Activated CD8-positive, alpha-beta memory T cell treated with anti-CD3 and anti-CD28 coated beads for 1 hour (primary cell): ENCODE measurements at regions not wholly inside any gene's neighbourhood (a gene's known extent, or its start where the extent isn't known, plus 50 kb on each side); places are given as distances from the start of the nearest gene placed in this dataset.

Experiments used
- DNase-seq, 2 donors: peaks; one replicate each; pipeline ENCODE4 v3.0.0-alpha.2; 2020; ENCODE audit warnings: low read depth in 1 of 2; ENCODE audit errors: extremely low read depth in 1 of 2

DNA sequence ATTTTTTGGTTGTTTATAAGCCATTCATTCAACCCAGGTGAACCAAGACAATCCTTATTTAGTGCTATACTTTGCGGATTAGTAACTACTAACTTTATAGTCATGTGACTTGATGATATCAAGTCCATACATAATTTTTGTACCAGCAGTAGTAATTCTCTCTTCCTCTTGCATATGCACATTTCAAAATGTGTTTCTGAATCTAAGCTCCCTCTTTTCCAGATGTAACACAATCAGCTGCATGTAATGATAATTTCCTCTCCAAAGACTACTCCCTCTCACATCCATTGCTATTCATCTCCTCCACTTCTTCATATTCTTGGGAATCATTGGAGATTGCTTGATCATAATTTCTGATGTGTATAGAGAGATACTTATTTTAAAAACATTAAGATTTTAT, 510.1 kb upstream of the CDH18 start:
- no peak for DNase-seq

DNA sequence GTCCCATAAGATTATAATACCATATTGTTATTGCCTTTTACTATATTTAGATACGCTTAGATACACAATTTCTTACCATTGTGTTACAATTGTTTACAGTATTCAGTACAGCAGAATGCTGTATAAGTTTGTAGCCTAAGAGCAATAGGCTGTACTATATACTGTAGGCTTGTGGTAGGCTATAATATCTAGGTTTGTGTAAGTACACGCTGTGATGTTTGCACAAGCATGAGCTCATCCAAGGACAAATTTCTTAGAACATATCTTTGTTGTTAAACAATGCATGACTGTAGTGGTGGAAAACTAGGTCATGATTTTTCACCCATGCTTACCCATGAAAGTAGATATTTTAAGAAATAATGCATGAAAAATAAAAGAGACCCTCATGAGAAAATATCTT, 509.4 kb upstream of the CDH18 start:
- no peak for DNase-seq

DNA sequence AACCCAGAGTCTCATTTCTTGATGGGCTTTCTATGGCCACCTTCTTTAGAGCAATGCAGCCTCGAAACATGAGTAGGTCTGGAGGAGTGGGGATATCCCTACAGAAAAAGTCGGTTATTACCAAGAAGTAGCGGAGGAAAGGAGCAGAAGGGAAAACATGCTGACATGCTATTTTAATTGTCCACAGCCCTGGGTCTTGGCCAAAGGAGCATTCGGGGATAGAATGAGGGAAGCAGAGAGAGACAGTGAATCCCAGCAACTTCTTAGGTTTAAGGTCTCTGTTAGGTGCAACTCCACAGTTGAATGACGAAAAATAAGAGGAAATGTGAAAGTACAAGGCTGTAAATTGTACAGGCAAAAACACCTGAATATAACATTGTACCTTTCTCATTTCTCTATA, 506.7 kb upstream of the CDH18 start:
- no peak for DNase-seq

DNA sequence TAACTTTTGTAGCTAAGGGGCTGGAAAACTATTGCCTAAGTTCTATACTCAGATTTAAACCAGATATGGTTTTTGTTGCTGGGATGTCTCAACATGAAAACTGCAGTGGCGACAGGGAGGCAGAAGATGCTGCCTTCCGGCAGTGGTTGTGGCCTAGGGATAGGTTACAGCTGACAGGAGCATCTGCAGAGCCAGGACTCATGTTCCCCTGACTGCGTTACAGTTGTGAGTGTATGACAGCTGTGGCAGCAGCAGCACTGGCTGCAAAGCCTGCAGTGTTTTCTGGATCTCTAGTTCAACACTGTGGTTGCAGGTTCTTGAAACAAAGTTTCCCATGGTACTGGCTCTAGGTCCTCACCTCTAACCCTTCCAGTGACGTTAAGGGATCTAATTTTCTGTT, 498.8 kb upstream of the CDH18 start:
- DNase-seq: no peak

DNA sequence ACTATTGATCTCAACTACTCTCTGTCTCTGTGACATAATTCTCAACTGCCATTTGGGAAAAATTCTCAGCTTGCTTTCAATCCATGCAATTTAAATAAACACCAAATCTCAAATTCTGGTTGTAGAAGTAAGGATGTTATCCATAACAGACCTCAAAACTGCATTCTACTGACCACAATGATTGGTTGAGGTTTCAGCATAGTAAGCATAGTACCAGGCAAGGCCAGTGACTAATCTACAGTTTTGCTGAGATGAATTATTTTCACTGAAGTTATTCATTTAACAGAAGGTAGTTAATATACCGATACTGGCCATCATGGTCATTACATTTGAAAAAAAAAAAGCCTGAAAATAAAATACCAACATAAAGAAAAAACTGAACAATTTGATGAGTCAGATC, 488.0 kb upstream of the CDH18 start:
- no peak for DNase-seq

DNA sequence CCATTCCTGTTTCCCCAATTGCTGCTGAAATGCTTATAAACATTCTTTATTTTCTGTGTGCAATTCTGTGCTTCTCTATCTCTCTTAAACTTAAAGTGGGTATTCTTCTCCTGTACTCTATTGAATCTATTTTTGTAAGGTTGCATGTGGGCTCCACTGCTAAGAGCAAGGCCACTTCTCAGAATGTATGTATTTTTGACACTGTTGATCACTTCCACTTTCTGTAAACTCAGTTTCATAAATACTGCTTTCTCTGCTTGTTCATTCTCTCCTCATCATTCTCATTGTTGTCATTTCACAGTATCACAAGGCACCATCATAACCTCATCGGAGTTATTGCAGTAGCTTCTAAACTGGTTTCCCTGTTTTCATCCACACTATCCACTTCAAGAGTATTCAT, 483.0 kb upstream of the CDH18 start:
- no peak for DNase-seq

DNA sequence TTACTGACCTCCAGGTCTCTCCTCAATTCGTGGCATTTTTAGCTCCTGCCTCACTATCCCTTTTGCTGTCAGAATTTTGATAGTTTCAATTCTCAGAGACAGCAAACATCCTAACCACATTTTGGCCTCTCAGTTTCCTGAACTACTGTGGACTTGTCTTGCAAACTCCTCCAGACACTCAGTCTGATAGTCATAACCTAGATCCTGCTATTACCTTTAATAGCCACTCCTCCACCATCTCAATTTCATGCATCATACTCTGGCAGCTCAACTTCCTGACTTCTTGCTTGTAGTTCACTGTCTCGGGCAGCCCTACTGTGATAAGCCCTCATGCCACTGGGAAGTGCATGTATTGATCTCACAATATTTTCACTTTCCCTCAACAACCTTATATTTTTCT, 481.8 kb upstream of the CDH18 start:
- no peak for DNase-seq

DNA sequence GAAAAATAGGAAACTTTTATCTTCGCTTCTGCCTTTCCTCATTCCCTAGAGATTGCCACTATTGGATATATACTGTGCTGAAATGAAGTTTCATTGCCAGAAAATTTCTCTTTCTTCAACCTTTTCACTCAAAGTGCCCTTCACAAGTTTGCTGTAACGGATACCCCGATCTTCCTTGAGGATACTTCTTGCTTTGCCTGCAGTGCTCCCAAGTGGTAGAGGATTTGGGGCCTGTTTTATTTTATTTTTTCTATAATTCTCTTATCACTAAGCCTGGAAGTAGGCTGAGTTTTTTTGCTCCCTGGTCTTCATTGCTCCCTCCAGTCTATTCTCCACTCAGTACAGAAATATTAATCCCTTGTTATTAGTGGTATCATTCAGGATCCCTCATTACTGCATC, 481.4 kb upstream of the CDH18 start:
- DNase-seq: no peak

DNA sequence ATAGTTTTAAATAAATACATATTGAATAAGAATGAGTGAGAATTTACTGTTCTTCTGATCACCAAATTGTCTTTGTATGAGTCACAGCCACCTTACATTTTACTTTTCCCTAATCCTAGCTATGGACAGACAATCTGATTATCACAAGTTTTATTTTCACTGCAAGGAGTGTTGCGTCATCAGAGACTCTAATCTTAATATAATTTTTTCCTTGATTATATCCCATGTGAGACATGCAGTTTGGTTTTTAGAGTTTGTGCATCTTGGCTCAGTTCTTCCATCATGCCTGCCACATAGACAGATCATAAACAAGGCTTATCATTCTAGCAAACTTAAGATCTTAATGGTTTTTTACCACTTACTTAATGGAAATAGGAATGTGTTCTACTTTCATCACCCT, 478.5 kb upstream of the CDH18 start:
- no peak for DNase-seq

DNA sequence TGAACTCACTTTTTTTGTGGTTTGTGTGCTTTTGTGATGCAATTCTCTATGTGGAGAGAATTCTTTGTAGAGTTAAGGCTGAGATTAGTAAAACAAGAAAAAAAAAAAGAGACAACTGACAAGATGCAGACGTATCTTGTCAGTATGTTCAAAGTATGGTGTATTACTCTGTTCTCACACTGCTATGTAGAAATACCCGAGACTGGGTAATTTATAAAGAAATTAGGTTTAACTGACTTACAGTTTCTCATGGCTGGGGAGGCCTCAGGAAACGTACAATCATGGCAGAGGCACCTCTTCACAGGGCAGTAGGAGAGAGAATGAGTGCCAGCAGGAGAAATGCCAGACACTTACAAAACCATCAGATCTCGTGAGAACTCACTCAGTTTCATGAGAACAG, 475.2 kb upstream of the CDH18 start:
- no peak for DNase-seq

DNA sequence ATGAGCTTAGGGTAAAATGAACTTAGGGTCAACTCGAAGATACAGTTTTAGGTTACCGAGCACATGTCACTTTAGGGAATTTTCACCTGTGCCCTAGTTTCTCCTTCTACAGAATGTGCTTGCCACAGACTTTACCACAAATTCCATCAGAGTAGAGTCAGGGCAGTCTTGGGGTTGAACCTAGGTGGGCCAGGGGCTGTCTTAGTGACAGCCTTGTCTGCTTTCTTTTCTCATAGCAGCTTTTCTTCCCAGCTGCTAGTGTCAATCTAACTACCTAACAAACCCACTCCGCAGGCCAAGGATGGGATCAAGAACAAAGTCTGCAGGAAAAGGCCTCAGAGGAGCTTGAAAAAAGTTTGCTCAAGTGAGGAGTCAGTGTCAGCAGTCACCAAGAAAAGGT, 458.1 kb upstream of the CDH18 start:
- no peak for DNase-seq

DNA sequence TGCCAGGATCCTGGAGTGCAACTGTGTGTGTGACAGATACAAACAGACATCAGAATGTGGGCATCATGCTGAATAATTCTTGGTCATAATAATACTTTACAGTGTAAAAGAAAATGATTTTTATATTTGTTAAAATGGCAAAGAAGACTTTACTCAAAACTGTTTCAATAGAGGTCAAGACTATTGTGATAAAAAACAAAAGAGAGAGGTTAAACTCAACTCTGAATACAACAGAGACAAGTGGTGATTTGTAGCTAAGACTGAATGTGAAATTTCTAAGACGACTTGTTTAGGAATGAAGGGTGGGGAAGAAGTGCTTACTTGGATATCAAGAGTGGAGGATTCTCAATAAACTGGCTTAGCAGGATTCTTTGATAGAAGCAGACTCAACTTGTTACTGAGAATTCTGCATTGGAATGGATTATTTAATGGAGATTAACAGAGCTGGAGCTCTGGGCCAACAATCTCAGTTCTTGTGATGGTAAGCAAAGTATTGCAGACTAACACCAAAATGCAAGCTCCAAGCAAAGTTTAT, 457.4 kb upstream of the CDH18 start:
- no peak for DNase-seq

DNA sequence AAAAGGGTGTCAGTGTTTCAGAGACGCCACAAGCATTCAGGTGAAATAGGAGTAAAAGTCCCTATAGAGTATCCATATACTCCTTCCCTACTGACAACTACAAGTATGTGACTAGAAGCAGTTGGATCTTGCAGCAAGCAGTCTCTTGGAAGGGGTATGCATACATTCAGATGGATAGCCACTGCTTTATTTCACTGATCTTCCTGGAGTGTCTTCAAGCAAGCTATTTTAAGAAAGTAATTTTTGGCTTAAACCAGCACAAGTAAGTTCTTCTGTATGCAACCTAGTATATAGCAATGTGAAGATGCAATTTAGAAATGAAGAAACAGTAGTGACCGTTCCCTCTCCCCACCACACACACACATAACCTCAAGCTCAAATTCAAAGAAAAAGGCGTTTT, 446.8 kb upstream of the CDH18 start:
- DNase-seq: no peak

DNA sequence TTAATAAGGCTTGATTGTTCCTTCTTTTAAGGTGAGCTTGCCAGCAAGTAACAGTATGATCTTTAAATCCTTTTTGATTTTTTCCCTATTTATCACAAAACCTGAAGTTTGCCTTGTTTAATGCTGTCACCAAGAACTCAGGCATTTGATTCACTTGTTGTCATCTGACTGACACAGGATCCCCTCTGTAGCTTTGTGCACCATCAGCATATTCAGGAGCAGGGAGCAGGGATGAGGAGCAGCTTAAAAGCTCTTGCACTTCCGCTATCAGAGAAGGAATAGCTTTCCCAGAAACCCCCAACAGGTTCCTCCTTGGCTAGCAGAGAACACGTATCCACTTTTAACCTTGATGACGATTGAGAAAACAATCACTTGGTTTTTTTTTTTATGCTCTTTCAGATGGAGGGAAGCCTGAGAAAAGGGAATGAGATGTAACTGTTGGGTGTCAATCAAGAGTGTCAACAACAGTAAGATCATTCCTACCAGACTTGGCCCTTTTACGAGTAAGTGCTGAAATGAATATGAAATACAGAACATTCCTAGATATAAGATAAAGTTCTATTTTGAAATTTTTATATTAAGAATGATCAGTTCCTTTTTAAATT, 433.1 kb upstream of the CDH18 start:
- no peak for DNase-seq
